GM12878 (cell line): ENCODE measurements at regions not wholly inside any gene's neighbourhood (a gene's known extent, or its start where the extent isn't known, plus 50 kb on each side); places are given as distances from the start of the nearest gene placed in this dataset.

Source experiments
- ATAC-seq: fragments of 200-7000 bp; cut with Tn5 transposase; 3 replicates; pipeline ENCODE4 v1.9.1; 2020; ENCODE audit warnings: mild to moderate bottlenecking, moderate library complexity
- BruUV-seq: library from RNA; stranded (reverse); fragments of 400-500 nt; replicated peaks from 2 replicates; lab custom pipeline; 2021; lab: Mats Ljungman, UMichigan
- CTCF ChIA-PET: fragments of 300-600 bp; sonication (Branson Sonifier 250); formaldehyde crosslinking; extraction: SDS; loops from one replicate; lab custom pipeline; 2021; ENCODE audit warnings: inconsistent platforms; lab: Yijun Ruan, JAX
- POLR2A ChIA-PET: fragments of 350-600 bp; formaldehyde crosslinking; extraction: SDS; loops from one replicate; lab custom pipeline; 2021; ENCODE audit warnings: inconsistent platforms; lab: Charles Lee
- RAD21 ChIA-PET: fragments of 300-600 bp; sonication (Branson Sonifier 250); formaldehyde crosslinking; loops from one replicate; lab custom pipeline; 2023; ENCODE audit warnings: antibody characterized with exemption; ENCODE audit not compliant: unreplicated experiment; lab: Charles Lee
- SMC1A ChIA-PET: fragments of 300-600 bp; sonication (Branson Sonifier 250); formaldehyde crosslinking; loops from one replicate; lab custom pipeline; 2023; ENCODE audit not compliant: unreplicated experiment, uncharacterized antibody; lab: Charles Lee
- DNase-seq: peaks from one replicate; pipeline ENCODE4 v3.0.0-alpha.2; 2011; ENCODE audit warnings: low read depth, low spot score
- FAIRE-seq: peaks from 3 replicates; lab custom pipeline; 2011; peaks lifted over from hg19 to GRCh38; lab: Jason Lieb, UNC
- H2AFZ ChIP-seq: 2 replicates; pipeline ENCODE4 v1.6.0; 2011; ENCODE audit warnings: low read depth, low read length, control low read depth; ENCODE audit not compliant: control insufficient read depth
- H3K27ac ChIP-seq: 2 replicates; pipeline ENCODE4 v1.5.1; 2011; ENCODE audit warnings: control low read depth; ENCODE audit not compliant: control insufficient read depth, insufficient read depth
- H3K27me3 ChIP-seq, 2 experiments: replicated peaks in 1 of 2; 2 replicates each; pipeline versions ENCODE4 v1.6.0 to v1.6.1; 2011; ENCODE audit warnings: low read length in 1 of 2; ENCODE audit not compliant: control insufficient read depth in 2 of 2, insufficient read depth in 2 of 2
- H3K36me3 ChIP-seq, 2 experiments: 2 replicates each; pipeline ENCODE4 v1.5.1; 2011; ENCODE audit warnings: low read length in 1 of 2; ENCODE audit not compliant: control insufficient read depth in 2 of 2, insufficient read depth in 2 of 2
- H3K4me1 ChIP-seq: 2 replicates; pipeline ENCODE4 v1.6.1; 2011; ENCODE audit warnings: mild to moderate bottlenecking, low read length, moderate library complexity, mixed read lengths; ENCODE audit not compliant: control insufficient read depth, insufficient read depth
- H3K4me2 ChIP-seq: 2 replicates; pipeline ENCODE4 v1.6.0; 2011; ENCODE audit warnings: control low read depth; ENCODE audit not compliant: control insufficient read depth, insufficient read depth
- H3K4me3 ChIP-seq: fragments of 200-600 bp; sonication (generic); 2 replicates; pipeline ENCODE4 v1.5.1; 2016
- H3K79me2 ChIP-seq: 2 replicates; pipeline ENCODE4 v1.6.0; 2011; ENCODE audit warnings: low read length; ENCODE audit not compliant: control insufficient read depth, insufficient read depth
- H3K9ac ChIP-seq: 2 replicates; pipeline ENCODE4 v1.8.0; 2011; ENCODE audit warnings: low read length, control low read depth, mixed read lengths; ENCODE audit not compliant: control insufficient read depth, insufficient read depth
- H3K9me3 ChIP-seq: replicated peaks from 3 replicates; pipeline ENCODE4 v1.5.1; 2011; ENCODE audit warnings: mild to moderate bottlenecking, low read length; ENCODE audit not compliant: control insufficient read depth, insufficient read depth
- H4K20me1 ChIP-seq: 2 replicates; pipeline ENCODE4 v1.6.0; 2011; ENCODE audit not compliant: control insufficient read depth, insufficient read depth
- BACH1 ChIP-seq: fragments of 450-650 bp; IDR thresholded peaks from 2 replicates; pipeline ENCODE4 v1.6.1; 2017; ENCODE audit warnings: mild to moderate bottlenecking, borderline replicate concordance
- CBX3 ChIP-seq: fragments of 200-600 bp; sonication (generic); IDR thresholded peaks from 2 replicates; pipeline ENCODE4 v1.6.1; 2016; ENCODE audit warnings: low read depth, borderline replicate concordance
- CEBPZ ChIP-seq: fragments of 150-350 bp; IDR thresholded peaks from 2 replicates; pipeline ENCODE4 v1.6.1; 2016; ENCODE audit warnings: low read depth, low read length
- EED ChIP-seq: sonication (generic); IDR thresholded peaks from 2 replicates; pipeline ENCODE4 v1.6.1; 2016; ENCODE audit warnings: antibody characterized with exemption, low read depth
- GABPA ChIP-seq: IDR thresholded peaks from 2 replicates; pipeline ENCODE4 v1.6.1; 2014; ENCODE audit warnings: antibody characterized with exemption, low read depth, mild to moderate bottlenecking, inconsistent platforms
- NFYB ChIP-seq: IDR thresholded peaks from 2 replicates; pipeline ENCODE4 v1.6.1; 2011; ENCODE audit warnings: low read depth, mild to moderate bottlenecking, low read length, improper control_type of control experiment, moderate library complexity; ENCODE audit not compliant: insufficient read depth
- TARDBP ChIP-seq: IDR thresholded peaks from 2 replicates; pipeline ENCODE4 v1.6.1; 2016; ENCODE audit warnings: borderline replicate concordance
- ZBTB33 ChIP-seq: fragments of 450-650 bp; IDR thresholded peaks from 2 replicates; pipeline ENCODE4 v1.6.1; 2017; ENCODE audit warnings: mild to moderate bottlenecking
- ZBTB4 ChIP-seq: fragments of 450-650 bp; formaldehyde crosslinking; IDR thresholded peaks from 2 replicates; pipeline ENCODE4 v1.4.0; 2022; ENCODE audit warnings: mild to moderate bottlenecking, moderate library complexity
- WGBS: methylation state at CpG from one replicate; pipeline ENCODE4 v1.1.6; 2016; ENCODE audit warnings: low lambda C conversion rate; ENCODE audit not compliant: insufficient replicate concordance, insufficient coverage; ENCODE audit errors: missing lambda C conversion rate; 5-methylcytosine and 5-hydroxymethylcytosine counted together
- in situ Hi-C: fragments of 300-500 bp; cut with MboI; formaldehyde crosslinking; loops from 9 replicates; pipeline ENCODE4 v1.14.3; 2018; ENCODE audit warnings: mixed read lengths
- intact Hi-C: fragments of 100-400 bp; cut with micrococcal nuclease; formaldehyde crosslinking; loops from one replicate; pipeline ENCODE4 v1.14.2; 2022; ENCODE audit not compliant: unreplicated experiment

- ChIA-PET POLR2A (no interaction called here), RAD21 (no interaction called here), CTCF (no interaction called here)
- H2AFZ ChIP-seq = no peak overlapping the region
- H3K79me2 ChIP-seq = no peaks in the 10 kb centered on the region
- ATAC-seq (no peak), DNase-seq (no peak), FAIRE-seq (no peak)
- intact Hi-C loops (no loop called here), in situ Hi-C loops (no loop called here)
- H3K4me3 ChIP-seq = no peak overlapping the region
- H3K4me1 ChIP-seq = no peaks in the 10 kb centered on the region
- H3K4me2 ChIP-seq = no peak overlapping the region
- no peak overlapping the region for H3K9ac ChIP-seq
- H3K27me3 ChIP-seq = no peaks in the 10 kb centered on the region; a peak in 2 of 4 replicates
- BruUV-seq = no TSS peak
- 73% methylated on average over 12 of the region's 12 CpGs for WGBS
- no peak overlapping the region for H3K27ac ChIP-seq
- TF ChIP-seq EED (no peak), ZBTB33 (no peak), CBX3 (no peak), CEBPZ (no peak), BACH1 (no peak), ZBTB4 (CRISPR knock-in tag) (no peak), TARDBP (no peak), NFYB (no peak), GABPA (no peak)
- TF ChIP-seq, all 136 proteins: peak for 0
- SMC1A ChIA-PET = no interaction called here
- Histone ChIP-seq H4K20me1 (no peaks in the 10 kb centered on the region), H3K36me3 (no peaks in the 10 kb centered on the region), H3K9me3 (no peaks in the 10 kb centered on the region)
Observed at GRCh38 chr6:2450546-2450945, 205.1 kb upstream of the GMDS start.
